CD4-positive, alpha-beta T cell treated with Interleukin-15 for 4 hours (primary cell): ENCODE measurements at regions not wholly inside any gene's neighbourhood (a gene's known extent, or its start where the extent isn't known, plus 50 kb on each side); places are given as distances from the start of the nearest gene placed in this dataset.
"Not testable (repeated sequence)": the region's sequence is repeated elsewhere in the genome, so short reads cannot be mapped to it uniquely, and the experiment has no call there.

Experiments used
- DNase-seq: peaks from one replicate; pipeline ENCODE4 v3.0.0-alpha.2; 2020; ENCODE audit warnings: low spot score

DNA sequence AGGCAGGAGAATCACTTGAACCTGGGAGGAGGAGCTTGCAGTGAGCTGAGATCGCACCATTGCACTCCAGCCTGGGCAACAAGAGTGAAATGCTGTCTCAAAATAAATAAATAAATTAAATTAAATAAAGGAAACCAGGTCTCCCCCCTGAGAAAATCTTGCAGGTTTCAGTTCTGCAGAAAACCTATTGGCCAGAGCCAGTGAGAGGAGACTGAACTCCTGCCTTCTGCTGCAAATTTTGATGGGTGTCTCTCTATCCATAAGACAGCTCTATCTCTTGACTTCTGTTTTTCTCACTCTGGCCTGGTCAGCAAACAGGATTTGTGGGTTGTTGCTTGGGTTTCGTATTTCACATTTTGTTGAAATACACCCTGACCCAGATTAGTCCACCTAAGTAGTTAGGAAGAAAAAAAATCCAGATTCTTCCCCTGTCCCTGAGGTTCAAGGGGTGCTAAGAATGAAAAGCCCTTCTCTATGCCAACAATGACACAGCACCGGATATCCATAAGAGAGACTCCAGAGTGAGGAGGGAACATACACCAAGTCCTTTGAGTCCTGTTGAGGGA, 86.7 kb upstream of the MAP4K4 start:
- no peak for DNase-seq

- no peak for DNase-seq
Observed at GRCh38 chr2:101609433-101609832, 88.1 kb upstream of the MAP4K4 start.

DNA sequence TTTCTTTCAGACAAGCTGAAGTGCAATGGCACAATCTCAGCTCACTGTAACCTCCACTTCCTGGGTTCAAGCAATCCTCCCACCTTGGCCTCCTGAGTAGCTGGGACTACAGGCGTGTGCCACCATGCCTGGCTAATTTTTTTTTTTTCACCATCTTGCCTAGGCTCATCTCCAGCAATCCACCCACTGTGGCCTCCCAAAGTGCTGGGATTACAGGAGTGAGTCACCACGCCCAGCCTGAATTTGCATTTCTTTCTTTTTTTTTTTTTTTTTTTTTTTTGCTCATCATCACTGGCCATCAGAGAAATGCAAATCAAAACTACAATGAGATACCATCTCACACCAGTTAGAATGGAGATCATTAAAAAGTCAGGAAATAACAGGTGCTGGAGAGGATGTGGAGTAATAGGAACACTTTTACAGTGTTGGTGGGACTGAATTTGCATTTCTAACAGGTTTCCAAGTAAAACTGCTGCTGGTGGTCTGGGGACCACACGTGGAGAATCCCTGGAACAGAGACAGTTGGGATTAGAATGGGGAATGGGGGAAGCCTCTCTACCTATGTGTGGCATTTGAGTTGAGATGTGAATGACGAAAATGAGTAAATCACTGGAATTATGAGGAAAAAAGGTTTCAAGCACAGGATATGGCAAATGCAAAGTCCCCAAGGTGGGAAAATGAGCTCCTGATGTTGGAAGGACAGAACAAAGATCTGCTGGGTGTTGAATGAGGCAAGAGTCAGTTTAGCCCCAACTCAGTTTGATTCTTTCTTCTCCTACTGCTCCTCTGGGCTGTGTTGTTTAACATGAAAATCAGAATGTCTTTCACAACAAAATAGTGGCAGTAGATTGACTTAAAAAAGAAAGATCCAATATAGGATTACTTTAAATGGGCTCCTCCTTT, 88.8 kb upstream of the MAP4K4 start:
- no peak for DNase-seq

GRCh38 chr2:101597347-101597944, 100.1 kb upstream of the MAP4K4 start:
- DNase-seq: no peak

GRCh38 chr2:101596333-101596732, 101.2 kb upstream of the MAP4K4 start:
- no peak for DNase-seq

DNA sequence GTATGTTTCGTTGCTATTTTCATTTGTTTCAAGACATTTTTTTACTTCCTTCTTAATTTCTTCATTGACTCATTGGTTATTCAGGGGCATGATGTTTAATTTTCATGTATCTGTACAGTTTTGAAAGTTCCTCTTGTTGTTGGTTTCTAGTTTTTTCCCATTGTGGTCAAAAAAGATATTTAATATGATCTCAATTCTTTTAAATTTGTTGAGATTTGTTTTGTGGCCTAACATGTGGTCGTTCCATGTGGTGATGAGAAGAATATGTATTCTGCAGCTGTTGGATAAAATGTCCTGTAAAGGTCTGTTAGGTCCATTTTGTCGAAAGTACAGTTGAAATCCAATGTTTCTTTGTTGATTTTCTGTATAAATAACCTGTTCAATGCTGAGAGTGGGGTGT, 110.3 kb upstream of the MAP4K4 start:
- DNase-seq: no peak

- DNase-seq: no peak
Observed at GRCh38 chr2:101583861-101584260, 108.9 kb upstream of the RFX8 start.

DNA sequence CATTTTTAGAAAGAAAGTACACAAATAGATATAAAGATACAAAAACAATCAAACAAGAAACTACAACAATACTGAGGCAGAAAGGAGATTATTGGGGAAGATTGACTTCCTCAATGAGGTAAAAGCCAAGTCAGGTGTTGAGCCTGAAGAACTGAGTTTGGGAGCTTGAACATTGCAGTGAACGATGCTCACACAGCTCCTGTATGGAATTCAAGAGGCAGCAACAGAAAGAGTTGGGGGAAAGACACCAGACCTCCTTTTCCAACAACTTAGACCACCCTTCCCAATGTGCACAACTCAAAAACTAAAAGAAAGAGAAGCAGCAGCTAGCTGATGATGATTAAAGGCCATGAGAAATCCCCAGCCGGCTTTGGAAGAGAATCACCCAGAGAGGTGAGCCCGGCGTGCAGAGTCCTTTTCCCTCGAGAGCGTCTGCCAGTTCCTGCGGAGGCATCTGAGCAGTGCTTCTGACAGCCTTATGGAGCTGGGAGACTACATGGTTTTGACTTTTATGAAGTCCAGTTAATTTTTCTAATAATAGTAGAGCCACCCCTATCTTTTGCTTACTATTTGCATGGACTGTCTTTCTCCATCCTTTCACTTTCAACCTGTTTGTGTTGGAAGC, 106.9 kb upstream of the RFX8 start:
- no peak for DNase-seq

- no peak for DNase-seq
Observed at GRCh38 chr2:101580528-101580927, 105.6 kb upstream of the RFX8 start.

DNA sequence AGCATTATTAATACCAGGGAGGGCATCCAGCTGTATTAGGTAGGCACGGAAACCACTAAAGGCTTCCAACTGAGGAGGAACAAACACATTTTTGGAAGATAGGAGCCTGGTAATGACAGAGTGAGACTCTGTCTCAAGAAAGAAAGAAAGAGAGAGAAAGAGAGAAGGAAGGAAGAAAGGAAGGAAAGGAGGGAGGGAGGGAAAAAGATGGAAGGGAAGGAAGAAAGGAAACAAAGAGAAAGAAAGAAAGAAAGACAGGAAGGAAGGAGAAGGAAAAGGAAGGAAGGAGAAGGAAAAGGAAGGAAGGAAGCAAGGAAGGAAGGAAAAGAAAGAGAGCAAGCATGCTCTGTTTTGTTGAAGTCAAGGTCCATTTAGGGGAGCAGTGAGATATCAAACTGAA, 103.8 kb upstream of the RFX8 start:
- DNase-seq: no peak

DNA sequence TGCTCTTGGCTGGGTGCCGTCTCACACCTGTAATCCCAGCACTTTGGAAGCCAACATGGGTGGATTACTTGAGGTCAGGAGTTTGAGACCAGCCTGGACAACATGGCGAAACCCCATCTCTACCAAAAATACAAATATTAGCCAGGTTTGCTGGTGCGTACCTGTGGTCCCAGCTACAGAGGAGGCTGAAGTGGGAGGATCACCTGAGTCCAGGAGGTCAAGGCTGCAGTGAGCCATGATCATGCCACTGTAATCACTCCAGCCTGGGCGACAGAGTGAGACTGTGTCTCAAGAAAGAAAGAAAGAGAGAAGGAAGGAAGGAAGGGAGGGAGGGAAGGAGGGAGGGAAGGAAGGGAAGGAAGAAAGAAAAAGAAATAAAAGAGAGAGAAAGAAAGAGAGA, 103.2 kb upstream of the RFX8 start:
- not testable (repeated sequence) for DNase-seq

DNA sequence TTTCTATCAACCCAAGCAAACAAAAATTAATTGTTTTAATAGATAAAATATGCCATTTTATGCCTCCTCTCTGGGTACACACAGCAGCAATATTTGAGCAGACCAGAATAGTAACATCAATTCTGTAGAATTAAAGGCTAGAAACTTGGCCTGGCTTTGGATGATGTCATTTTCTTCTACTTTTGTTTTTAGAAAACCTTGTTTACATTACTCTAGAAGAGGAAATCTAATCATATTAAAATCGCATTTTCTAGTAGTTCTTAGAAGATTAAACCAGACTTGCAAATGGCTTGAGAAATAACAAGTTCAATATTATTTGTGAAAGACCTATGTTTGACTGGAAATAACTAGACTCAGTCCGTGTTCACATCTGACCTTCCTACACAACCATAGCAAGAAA, 102.3 kb upstream of the RFX8 start:
- no peak for DNase-seq

DNA sequence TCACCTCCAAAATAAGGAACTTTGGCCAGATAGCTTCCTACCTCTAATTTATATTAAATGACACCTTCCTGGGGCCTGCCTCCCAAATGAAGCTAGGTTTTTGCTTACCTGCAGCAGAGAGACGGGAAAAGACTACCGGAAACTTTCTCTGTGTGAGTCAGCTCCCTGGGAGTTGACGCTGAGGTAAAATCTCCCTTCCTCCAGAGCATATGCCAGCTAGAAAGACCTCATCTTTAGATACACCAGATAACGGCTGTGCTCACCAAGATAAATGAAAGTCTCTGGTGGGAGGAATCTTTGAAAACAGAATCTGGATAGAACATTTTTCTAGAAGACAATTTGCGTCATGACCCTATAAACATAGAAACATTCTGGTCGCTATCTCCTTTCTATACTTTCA, 99.7 kb upstream of the RFX8 start:
- no peak for DNase-seq

GRCh38 chr2:101571951-101572350, 97.0 kb upstream of the RFX8 start:
- no peak for DNase-seq

DNA sequence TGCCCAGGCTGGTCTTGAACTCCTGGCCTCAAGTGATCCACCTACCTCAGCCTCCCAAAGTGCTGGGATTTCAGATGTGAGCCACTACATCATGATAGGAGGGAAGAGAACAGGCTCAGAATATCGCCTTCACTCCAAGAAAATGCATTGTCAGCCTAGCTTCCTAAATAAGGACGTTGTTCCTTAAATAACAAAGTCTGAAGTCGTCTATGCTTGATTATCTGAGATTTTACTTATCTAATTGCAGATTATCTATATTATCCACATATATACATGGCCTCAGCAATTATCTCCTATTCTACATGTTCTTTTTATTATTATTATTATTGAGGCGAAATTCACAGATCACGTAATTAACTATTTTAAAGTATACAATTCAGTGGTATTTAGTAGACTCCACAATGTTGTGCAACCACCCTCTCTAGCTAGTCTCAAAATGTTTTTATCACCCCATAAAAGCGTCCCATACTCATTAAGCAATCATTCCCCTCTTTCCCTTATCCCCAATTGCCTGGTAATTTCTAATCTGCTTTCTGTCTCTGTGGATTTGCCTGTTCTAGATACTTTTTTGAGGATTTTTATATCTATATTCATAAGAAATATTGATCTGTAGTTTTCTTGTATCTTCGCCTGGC, 95.1 kb upstream of the RFX8 start:
- DNase-seq: no peak

DNA sequence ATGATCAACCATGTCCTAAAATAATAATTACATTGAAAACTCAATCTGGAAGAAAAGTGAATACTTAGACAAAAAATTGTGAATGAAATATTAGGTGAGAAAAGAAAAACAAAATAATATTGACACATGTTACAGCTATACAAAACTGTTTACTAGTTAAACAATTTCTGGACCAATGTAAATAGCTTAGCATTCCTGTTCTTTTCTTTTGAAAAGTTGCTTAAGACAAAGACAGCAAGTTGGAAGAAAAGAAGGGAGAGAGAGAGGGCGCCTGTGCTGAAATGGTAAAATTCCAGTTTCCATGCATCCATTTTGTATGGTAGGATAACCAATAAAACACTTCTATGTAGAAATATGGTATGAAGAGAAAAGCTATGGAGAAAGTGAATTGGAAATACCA, 94.1 kb upstream of the RFX8 start:
- DNase-seq: no peak

GRCh38 chr2:101566632-101567228, 91.8 kb upstream of the RFX8 start:
- DNase-seq: no peak

DNA sequence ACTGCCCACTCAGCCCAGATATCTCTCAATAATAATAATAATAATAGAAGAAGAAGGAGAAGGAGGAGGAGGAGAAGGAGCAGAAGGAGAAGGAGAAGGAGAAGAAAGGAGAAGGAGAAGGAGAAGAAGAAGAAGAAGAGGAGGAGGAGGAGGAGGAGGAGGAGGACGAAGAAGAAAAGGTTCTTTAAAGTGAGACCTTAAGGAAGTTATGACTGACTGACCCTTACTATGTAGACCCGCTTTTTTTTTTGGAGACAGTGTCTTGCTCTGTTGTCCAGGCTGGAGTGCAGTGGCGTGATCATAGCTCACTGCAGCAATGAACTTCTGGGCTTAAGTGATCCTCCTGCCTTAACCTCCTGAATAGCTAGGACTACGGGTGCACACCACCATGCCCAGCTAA, 88.9 kb upstream of the RFX8 start:
- DNase-seq: no peak

DNA sequence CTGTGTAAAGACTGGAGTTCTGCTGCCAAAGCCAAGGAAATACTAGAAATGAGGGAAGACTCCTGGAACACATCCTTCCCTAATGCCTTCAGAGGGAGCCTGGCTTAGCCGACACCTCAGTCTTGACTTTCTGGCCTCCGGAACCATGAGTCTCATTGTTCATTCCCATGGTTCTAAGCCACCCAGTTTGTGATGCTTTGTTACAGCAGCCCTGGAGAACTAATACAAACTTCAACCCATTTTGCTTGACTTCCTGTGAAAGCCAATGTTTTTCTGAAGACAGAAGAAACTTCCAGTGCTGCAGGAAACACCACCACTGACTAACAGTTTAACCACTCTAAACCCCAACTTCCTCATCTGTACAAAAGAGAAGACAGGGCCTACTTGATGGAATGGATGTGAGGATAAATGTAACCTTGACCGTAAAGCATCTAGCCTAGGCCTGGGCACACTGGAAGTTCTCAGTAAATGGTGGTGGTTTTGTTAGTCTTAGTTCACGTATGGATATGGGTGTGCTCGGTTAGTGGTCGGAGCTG, 85.9 kb upstream of the RFX8 start:
- DNase-seq: no peak

GRCh38 chr2:101559551-101559950, 84.6 kb upstream of the RFX8 start:
- DNase-seq: no peak

DNA sequence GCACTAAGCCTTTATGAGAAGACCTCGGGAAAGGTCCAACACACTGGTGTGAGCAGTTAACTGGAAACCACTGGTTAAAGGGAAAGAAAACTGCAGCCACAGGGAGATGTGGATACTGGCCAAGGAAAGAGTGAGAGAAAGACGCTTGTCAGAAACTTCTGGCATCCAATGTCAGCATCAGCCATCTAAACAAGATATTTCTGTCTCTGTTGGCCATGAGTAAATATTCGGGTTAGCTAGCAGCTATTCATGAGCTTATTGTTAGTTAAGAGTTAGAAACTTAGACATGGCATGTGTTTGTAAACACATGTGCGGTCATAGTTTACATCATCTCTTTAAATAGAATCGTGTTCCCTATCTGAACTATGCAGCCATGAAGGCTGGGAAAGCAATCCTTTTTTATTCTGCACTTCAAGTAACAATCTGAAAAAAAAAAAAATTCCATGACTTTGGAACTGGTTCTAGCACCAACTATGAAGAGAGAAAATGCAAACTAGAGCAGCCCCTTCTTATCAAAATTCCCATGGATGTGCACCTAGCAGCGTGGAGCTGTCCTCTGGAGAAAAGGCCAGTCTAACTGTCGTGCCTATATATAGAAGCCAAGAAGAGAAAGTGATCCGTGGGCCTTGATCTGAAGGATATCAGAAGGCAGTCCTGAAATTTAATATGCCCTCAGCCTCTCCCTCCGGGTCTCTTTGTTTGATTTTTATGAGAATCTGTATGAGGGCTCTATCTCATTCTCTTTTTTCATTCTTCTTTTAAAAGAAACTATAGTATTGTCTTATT, 84.0 kb upstream of the RFX8 start:
- no peak for DNase-seq
